Mesenchymal stem cell (in vitro differentiated cells and primary cell): ENCODE measurements at regions not wholly inside any gene's neighbourhood (a gene's known extent, or its start where the extent isn't known, plus 50 kb on each side); places are given as distances from the start of the nearest gene placed in this dataset.
"Not testable (repeated sequence)": the region's sequence is repeated elsewhere in the genome, so short reads cannot be mapped to it uniquely, and the experiment has no call there.

ENCODE experiments used
- DNase-seq: peaks from one replicate; pipeline ENCODE4 v3.0.0-alpha.2; 2013
- H2AFZ ChIP-seq: one replicate; pipeline ENCODE4 v1.6.1; 2013; ENCODE audit warnings: low read depth, mild to moderate bottlenecking, control low read depth, inconsistent platforms, low read length, moderate library complexity
- H2AK5ac ChIP-seq: 2 replicates; pipeline ENCODE4 v1.6.1; 2013; ENCODE audit warnings: low read length, moderate library complexity, mild to moderate bottlenecking, inconsistent platforms; ENCODE audit not compliant: severe bottlenecking
- H2BK120ac ChIP-seq: one replicate; pipeline ENCODE4 v1.6.1; 2013; ENCODE audit warnings: low read depth, mild to moderate bottlenecking, inconsistent platforms, low read length, moderate library complexity
- H2BK12ac ChIP-seq, 2 experiments: one replicate each; pipeline ENCODE4 v1.6.1; 2013; ENCODE audit warnings: inconsistent platforms in 2 of 2, low read length in 2 of 2, mild to moderate bottlenecking in 2 of 2, moderate library complexity in 2 of 2, control low read depth in 1 of 2
- H2BK15ac ChIP-seq: one replicate; pipeline ENCODE4 v1.6.1; 2013; ENCODE audit warnings: mild to moderate bottlenecking, low read depth, inconsistent platforms; ENCODE audit not compliant: poor library complexity, severe bottlenecking
- H2BK5ac ChIP-seq: 2 replicates; pipeline ENCODE4 v1.6.1; 2013; ENCODE audit warnings: low read depth, mild to moderate bottlenecking, low read length, control low read depth, inconsistent platforms; ENCODE audit not compliant: poor library complexity, severe bottlenecking
- H3K14ac ChIP-seq, 2 experiments: one replicate each; pipeline ENCODE4 v1.6.1; 2013; ENCODE audit warnings: inconsistent platforms in 2 of 2, low read length in 2 of 2, control low read depth in 1 of 2, mild to moderate bottlenecking in 1 of 2, moderate library complexity in 1 of 2
- H3K18ac ChIP-seq, 2 experiments: one replicate each; pipeline ENCODE4 v1.6.1; 2013; ENCODE audit warnings: inconsistent platforms in 2 of 2, low read length in 2 of 2, control low read depth in 1 of 2, low read depth in 1 of 2, mild to moderate bottlenecking in 1 of 2
- H3K23ac ChIP-seq, 2 experiments: one replicate each; pipeline ENCODE4 v1.6.1; 2013; ENCODE audit warnings: inconsistent platforms in 2 of 2, low read length in 2 of 2, mild to moderate bottlenecking in 2 of 2, moderate library complexity in 2 of 2, control low read depth in 1 of 2
- H3K27ac ChIP-seq: 2 replicates; pipeline ENCODE4 v1.5.1; 2013; ENCODE audit warnings: mild to moderate bottlenecking, moderate library complexity, low read length, control low read depth, inconsistent platforms; ENCODE audit not compliant: poor library complexity, severe bottlenecking
- H3K27me3 ChIP-seq, 2 experiments: 2 replicates each; pipeline versions ENCODE4 v1.6.1 to v1.7.0; 2013; ENCODE audit warnings: low read length in 2 of 2, mild to moderate bottlenecking in 2 of 2, moderate library complexity in 2 of 2, control low read depth in 1 of 2, inconsistent platforms in 1 of 2; ENCODE audit not compliant: control insufficient read depth in 1 of 2, insufficient read depth in 1 of 2
- H3K36me3 ChIP-seq, 2 experiments: 2 replicates each; pipeline versions ENCODE4 v1.6.1 to v1.7.0; 2013; ENCODE audit warnings: low read length in 2 of 2, control low read depth in 1 of 2, inconsistent platforms in 1 of 2, low read depth in 1 of 2, mild to moderate bottlenecking in 1 of 2; ENCODE audit not compliant: insufficient read depth in 2 of 2, control insufficient read depth in 1 of 2
- H3K4ac ChIP-seq, 2 experiments: one replicate each; pipeline ENCODE4 v1.6.1; 2013; ENCODE audit warnings: inconsistent platforms in 2 of 2, low read length in 2 of 2, mild to moderate bottlenecking in 2 of 2, moderate library complexity in 2 of 2, control low read depth in 1 of 2, low read depth in 1 of 2
- H3K4me1 ChIP-seq: 2 replicates; pipeline ENCODE4 v1.6.1; 2013; ENCODE audit warnings: low read depth, low read length, control low read depth; ENCODE audit not compliant: control insufficient read depth, insufficient read depth
- H3K4me2 ChIP-seq: 2 replicates; pipeline ENCODE4 v1.6.1; 2013; ENCODE audit warnings: low read length, mild to moderate bottlenecking, inconsistent platforms; ENCODE audit not compliant: poor library complexity, severe bottlenecking
- H3K4me3 ChIP-seq, 2 experiments: 2 replicates each; pipeline versions ENCODE4 v1.5.1 to v1.7.0; 2013; ENCODE audit warnings: low read length in 2 of 2, mild to moderate bottlenecking in 2 of 2, control low read depth in 1 of 2, low read depth in 1 of 2; ENCODE audit not compliant: insufficient read depth in 1 of 2
- H3K79me1 ChIP-seq: replicated peaks from 2 replicates; pipeline ENCODE4 v1.6.1; 2013; ENCODE audit warnings: mild to moderate bottlenecking, control low read depth, low read length, inconsistent platforms; ENCODE audit not compliant: poor library complexity, severe bottlenecking
- H3K9ac ChIP-seq: 2 replicates; pipeline ENCODE4 v1.7.0; 2013; ENCODE audit warnings: mild to moderate bottlenecking, low read length, moderate library complexity
- H3K9me3 ChIP-seq: 2 replicates; pipeline ENCODE4 v1.7.0; 2013; ENCODE audit warnings: mild to moderate bottlenecking, low read length; ENCODE audit not compliant: control insufficient read depth
- H4K8ac ChIP-seq: one replicate; pipeline ENCODE4 v1.6.1; 2013; ENCODE audit warnings: inconsistent platforms, mild to moderate bottlenecking, low read length, moderate library complexity
- H4K91ac ChIP-seq: one replicate; pipeline ENCODE4 v1.6.1; 2013; ENCODE audit warnings: mild to moderate bottlenecking, low read length, inconsistent platforms
- WGBS: methylation state at CpG from one replicate; pipeline ENCODE4 v1.1.7; 2013; ENCODE audit warnings: mixed read lengths; 5-methylcytosine and 5-hydroxymethylcytosine counted together

GRCh38 chr16:26614237-26614841, 452.4 kb upstream of the C16orf82 start:
- no peak overlapping the region for H3K9ac ChIP-seq
- peaks cover 0 to 2% of the 10 kb centered on the region in 2 experiments for H3K27me3 ChIP-seq
- no peaks in the 10 kb centered on the region for H3K79me1 ChIP-seq
- H3K36me3 ChIP-seq = no peaks in the 10 kb centered on the region
- no peak for DNase-seq
- H4K8ac ChIP-seq = no peak overlapping the region
- no peak overlapping the region for H3K23ac ChIP-seq
- no peak overlapping the region for H3K18ac ChIP-seq
- no peak overlapping the region for H4K91ac ChIP-seq
- H3K4me2 ChIP-seq = no peak overlapping the region
- H3K9me3 ChIP-seq = no peaks in the 10 kb centered on the region
- H3K4me1 ChIP-seq = no peaks in the 10 kb centered on the region
- no peak overlapping the region for H3K4ac ChIP-seq
- H2BK15ac ChIP-seq = no peak overlapping the region
- H3K27ac ChIP-seq = no peak overlapping the region
- no peak overlapping the region for H3K14ac ChIP-seq
- no peak overlapping the region for H2BK5ac ChIP-seq
- no peak overlapping the region for H2BK12ac ChIP-seq
- no peak overlapping the region for H2BK120ac ChIP-seq
- H2AK5ac ChIP-seq = no peak overlapping the region
- H3K4me3 ChIP-seq = no peak overlapping the region
- H2AFZ ChIP-seq = no peak overlapping the region
- 30% methylated on average over 7 of the region's 7 CpGs for WGBS

DNA sequence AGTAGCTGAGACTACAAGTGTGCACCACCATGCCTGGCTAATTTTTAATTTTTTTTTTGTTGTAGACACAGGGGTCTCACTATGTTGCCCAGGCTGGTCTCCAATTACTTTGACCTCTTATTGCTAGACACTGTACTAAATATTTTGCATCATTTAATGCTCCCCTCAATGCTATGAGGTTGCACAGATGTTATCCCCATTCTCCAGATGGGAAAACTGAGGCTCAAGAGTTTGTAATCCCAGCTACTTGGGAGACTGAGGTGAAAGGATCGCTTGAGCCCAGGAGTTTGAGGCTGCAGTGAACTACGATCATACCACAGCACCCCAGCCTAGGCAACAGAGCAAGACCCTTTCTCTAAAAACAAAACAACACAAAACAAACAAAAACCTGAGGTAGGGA, 443.3 kb upstream of the C16orf82 start:
- H2AK5ac ChIP-seq = no peak overlapping the region
- peaks cover 7% of the 10 kb centered on the region for H3K9me3 ChIP-seq
- no CpG with 5 or more reads among the region's 2 CpGs for WGBS
- H3K9ac ChIP-seq = no peak overlapping the region
- no peaks in the 10 kb centered on the region for H3K27me3 ChIP-seq
- DNase-seq = no peak
- no peak overlapping the region for H4K91ac ChIP-seq
- no peak overlapping the region for H2BK12ac ChIP-seq
- H3K18ac ChIP-seq = no peak overlapping the region
- H2BK5ac ChIP-seq = no peak overlapping the region
- no peak overlapping the region for H2AFZ ChIP-seq
- no peaks in the 10 kb centered on the region for H3K79me1 ChIP-seq
- no peak overlapping the region for H3K4me3 ChIP-seq
- H3K4ac ChIP-seq = no peak overlapping the region
- no peak overlapping the region for H3K27ac ChIP-seq
- no peaks in the 10 kb centered on the region for H3K4me1 ChIP-seq
- H3K36me3 ChIP-seq = no peaks in the 10 kb centered on the region
- no peak overlapping the region for H3K4me2 ChIP-seq
- no peak overlapping the region for H2BK15ac ChIP-seq
- H3K14ac ChIP-seq = no peak overlapping the region
- H3K23ac ChIP-seq = no peak overlapping the region
- no peak overlapping the region for H4K8ac ChIP-seq
- no peak overlapping the region for H2BK120ac ChIP-seq

DNA sequence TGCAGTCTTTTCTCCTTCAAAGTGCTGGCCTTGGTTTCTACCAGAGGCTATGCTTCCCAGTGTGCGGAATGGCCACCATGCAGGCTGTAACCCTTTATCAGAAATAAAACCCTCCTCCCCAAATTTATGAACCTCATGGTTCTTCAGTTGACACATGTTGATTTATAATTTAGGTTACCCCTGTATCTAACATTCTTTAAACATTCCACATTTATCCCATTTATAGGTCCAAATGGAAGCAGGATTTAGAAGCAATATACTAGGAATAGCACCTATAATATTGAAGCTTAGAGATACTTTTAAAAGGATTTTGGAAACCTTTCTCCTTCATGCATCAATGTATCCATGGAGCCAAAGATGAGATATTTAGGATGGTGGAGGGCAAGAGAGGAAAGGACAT, 438.8 kb upstream of the C16orf82 start:
- no peak overlapping the region for H2AFZ ChIP-seq
- H2BK12ac ChIP-seq = no peak overlapping the region
- no peak overlapping the region for H3K27ac ChIP-seq
- H4K8ac ChIP-seq = no peak overlapping the region
- H2BK5ac ChIP-seq = no peak overlapping the region
- no peak overlapping the region for H3K4me2 ChIP-seq
- H2AK5ac ChIP-seq = no peak overlapping the region
- H3K18ac ChIP-seq = no peak overlapping the region
- DNase-seq = no peak
- H2BK120ac ChIP-seq = no peak overlapping the region
- no peaks in the 10 kb centered on the region for H3K36me3 ChIP-seq
- H3K4me3 ChIP-seq = no peak overlapping the region
- no peak overlapping the region for H4K91ac ChIP-seq
- no peak overlapping the region for H2BK15ac ChIP-seq
- no peak overlapping the region for H3K9ac ChIP-seq
- WGBS = 92% methylated on average over 1 of the region's 1 CpG
- H3K23ac ChIP-seq = no peak overlapping the region
- no peak overlapping the region for H3K14ac ChIP-seq
- no peaks in the 10 kb centered on the region for H3K79me1 ChIP-seq
- no peaks in the 10 kb centered on the region for H3K4me1 ChIP-seq
- peaks cover 12% of the 10 kb centered on the region for H3K9me3 ChIP-seq
- no peak overlapping the region for H3K4ac ChIP-seq
- H3K27me3 ChIP-seq = no peaks in the 10 kb centered on the region

- H3K36me3 ChIP-seq, H3K4me1 ChIP-seq, H2BK12ac ChIP-seq, H3K23ac ChIP-seq, H4K8ac ChIP-seq, H2BK15ac ChIP-seq, H2BK5ac ChIP-seq, H2BK120ac ChIP-seq, H2AK5ac ChIP-seq, H3K9ac ChIP-seq, DNase-seq, H3K4me2 ChIP-seq, H4K91ac ChIP-seq, H3K79me1 ChIP-seq, H3K4me3 ChIP-seq, H3K27ac ChIP-seq, H3K14ac ChIP-seq, H3K4ac ChIP-seq, H3K18ac ChIP-seq, H2AFZ ChIP-seq, H3K27me3 ChIP-seq: not testable (repeated sequence)
- peaks cover 16% of the 10 kb centered on the region for H3K9me3 ChIP-seq
These were observed 435.4 kb upstream of the C16orf82 start for GRCh38 chr16:26631365-26631764.
